ENCODE measurements at regions not wholly inside any gene's neighbourhood (a gene's known extent, or its start where the extent isn't known, plus 50 kb on each side); places are given as distances from the start of the nearest gene placed in this dataset.

DNA sequence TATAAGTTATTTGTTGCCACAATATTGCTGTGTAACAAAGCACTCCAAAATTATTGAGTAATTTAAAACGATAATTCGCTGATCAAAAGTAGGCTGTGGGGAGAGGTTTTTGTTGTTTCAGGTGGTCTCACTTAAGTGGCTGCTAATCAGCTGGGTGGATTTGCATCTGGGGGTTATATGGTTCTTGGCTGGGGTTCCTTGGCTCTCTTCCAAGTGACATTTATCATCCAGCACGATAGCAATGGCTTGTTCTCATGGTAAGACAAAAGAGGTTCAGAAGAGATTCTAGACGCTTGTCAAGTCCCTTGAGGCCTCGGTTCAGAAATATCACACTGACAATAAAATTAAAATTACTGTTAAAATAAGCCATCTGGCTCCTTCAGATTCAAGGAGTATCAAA lies 1648.8 kb downstream of the GRIK2 start:
- TF ChIP-seq ZNF274 (IDR thresholded peaks at IDR 0.05; ENCODE audit: low read depth, low read length) (no peak), YY1 (IDR thresholded peaks at IDR 0.05; ENCODE audit: insufficient read depth, insufficient read length) (no peak), SUZ12 (IDR thresholded peaks at IDR 0.05; ENCODE audit: extremely low read depth, insufficient read depth, insufficient read length) (no peak)
